ENCODE measurements at regions not wholly inside any gene's neighbourhood (a gene's known extent, or its start where the extent isn't known, plus 50 kb on each side); places are given as distances from the start of the nearest gene placed in this dataset.

DNA sequence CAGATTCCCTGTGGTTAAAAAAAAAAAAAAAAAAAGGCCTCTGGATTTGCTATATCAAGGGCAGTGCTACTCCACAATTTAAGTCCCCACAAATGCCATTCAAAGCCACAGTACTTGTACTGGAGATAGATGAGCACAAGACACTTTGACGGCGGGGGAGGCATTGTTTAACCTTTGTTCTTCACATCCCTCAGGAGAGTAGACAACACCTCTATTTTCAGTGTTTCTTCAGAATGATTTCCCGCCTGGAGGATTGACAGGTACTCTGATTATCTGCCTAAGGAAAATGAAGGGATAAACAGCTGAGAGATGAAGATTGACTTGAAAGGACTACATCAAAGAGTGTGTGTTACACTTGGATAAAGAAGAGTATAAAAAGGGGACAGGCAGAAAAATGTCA, 58.7 kb downstream of the OTOL1 start:
- no peaks in the 10 kb centered on the region for H3K9me3 ChIP-seq
- no peaks in the 10 kb centered on the region for H3K27me3 ChIP-seq
- H3K4me3 ChIP-seq: no peak overlapping the region
- no peak overlapping the region for H3K27ac ChIP-seq
- intact Hi-C loops (cut with DNase I): no loop called here
- no peak for DNase-seq (ENCODE audit: low spot score in 2 of 2)
- no peaks in the 10 kb centered on the region for H3K4me1 ChIP-seq
- TF ChIP-seq CTCF (IDR thresholded peaks at IDR 0.05): no peak
- no peaks in the 10 kb centered on the region for H3K36me3 ChIP-seq

DNA sequence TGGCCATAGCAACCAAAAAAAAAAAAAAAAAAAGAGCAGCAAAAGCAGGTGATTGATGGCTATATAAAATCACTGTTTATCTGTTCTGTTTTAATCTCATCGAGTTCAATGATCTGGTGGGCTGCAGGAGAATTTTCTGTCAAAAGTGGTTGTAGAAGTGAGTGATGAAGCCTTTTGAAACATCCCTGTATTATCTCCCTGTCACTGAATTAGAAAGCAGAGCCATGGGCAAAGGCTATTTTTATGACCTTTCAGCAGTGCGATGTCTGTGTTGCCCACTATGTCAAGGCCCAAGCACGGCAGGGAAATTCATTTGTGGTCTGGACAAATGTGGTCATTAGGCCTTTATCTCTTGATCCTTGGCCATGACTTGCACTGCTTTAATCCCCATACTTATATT, 59.9 kb downstream of the OTOL1 start:
- H3K9me3 ChIP-seq: no peaks in the 10 kb centered on the region
- TF ChIP-seq CTCF (IDR thresholded peaks at IDR 0.05): no peak
- no peak overlapping the region for H3K27ac ChIP-seq

DNA sequence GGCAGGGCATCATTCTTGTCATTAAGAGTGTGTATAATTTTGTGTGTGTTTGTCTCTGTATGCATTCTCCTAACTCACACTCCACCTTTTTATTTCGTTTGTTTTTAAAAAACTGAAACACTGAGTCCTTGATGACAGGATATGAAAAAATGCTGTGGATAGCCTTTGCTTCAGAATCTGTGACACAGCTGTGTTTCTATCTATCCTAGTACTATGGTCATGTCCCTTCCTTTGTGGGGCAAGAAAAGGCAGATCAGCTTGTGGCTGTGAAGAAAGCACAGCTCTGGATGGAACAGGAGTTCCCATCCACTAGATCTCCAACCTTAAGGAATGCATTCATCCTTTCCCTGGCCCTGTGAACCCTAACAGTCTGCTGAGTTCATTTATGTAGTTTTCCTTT, 60.3 kb downstream of the OTOL1 start:
- Histone ChIP-seq H3K27me3 (no peaks in the 10 kb centered on the region), H3K4me1 (no peaks in the 10 kb centered on the region), H3K27ac (no peak overlapping the region), H3K9me3 (no peaks in the 10 kb centered on the region), H3K4me3 (no peak overlapping the region), H3K36me3 (no peaks in the 10 kb centered on the region)
- intact Hi-C loops (cut with DNase I): no loop called here
- TF ChIP-seq CTCF (IDR thresholded peaks at IDR 0.05): no peak
- no peak for DNase-seq (ENCODE audit: low spot score in 2 of 2)

More for the DNA sequence above, 59.9 kb downstream of the OTOL1 start:
- H3K27me3 ChIP-seq: no peaks in the 10 kb centered on the region
- H3K36me3 ChIP-seq: no peaks in the 10 kb centered on the region
- H3K4me3 ChIP-seq: no peak overlapping the region
- no peak for DNase-seq (ENCODE audit: low spot score in 2 of 2)
- H3K4me1 ChIP-seq: no peaks in the 10 kb centered on the region
- intact Hi-C loops (cut with DNase I): no loop called here

DNA sequence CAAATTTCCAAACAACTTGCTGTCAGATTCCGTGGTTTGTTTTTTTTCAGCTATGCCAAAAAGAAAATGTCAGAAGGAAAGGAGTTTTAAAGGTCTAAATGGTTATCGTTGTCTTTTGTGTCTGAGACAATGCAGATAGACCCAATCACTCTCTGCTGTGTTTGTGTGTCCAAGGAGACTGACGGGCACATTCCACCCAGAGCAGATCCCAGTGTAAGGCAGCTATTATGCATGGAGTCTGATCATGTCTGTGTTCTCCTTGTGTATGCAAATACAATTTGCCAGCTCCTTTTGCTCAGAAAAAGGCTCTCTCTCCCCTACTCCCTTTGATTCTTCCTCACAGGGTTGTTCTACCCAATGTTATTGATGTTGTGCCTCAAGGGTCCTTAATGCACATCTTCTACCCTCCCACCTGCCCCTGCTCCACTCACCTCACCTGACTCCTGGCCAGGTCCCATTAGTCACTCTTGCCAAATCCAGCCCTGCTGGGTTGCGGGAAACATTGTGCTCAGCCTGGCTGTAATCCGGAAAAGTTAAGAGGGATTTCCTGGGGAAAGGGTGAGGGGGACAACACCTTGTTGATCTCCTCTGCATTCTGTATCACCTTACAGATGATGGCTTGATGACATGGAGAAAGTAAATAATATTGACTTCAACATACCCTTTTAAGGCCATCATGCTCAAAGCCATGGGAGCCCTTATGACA, 61.0 kb downstream of the OTOL1 start:
- TF ChIP-seq CTCF (IDR thresholded peaks at IDR 0.05): no peak
- Histone ChIP-seq H3K27ac (no peak overlapping the region), H3K9me3 (no peaks in the 10 kb centered on the region), H3K27me3 (no peaks in the 10 kb centered on the region), H3K4me1 (no peaks in the 10 kb centered on the region), H3K4me3 (no peak overlapping the region), H3K36me3 (no peaks in the 10 kb centered on the region)
- DNase-seq (ENCODE audit: low spot score in 2 of 2): no peak
- intact Hi-C loops (cut with DNase I): no loop called here

DNA sequence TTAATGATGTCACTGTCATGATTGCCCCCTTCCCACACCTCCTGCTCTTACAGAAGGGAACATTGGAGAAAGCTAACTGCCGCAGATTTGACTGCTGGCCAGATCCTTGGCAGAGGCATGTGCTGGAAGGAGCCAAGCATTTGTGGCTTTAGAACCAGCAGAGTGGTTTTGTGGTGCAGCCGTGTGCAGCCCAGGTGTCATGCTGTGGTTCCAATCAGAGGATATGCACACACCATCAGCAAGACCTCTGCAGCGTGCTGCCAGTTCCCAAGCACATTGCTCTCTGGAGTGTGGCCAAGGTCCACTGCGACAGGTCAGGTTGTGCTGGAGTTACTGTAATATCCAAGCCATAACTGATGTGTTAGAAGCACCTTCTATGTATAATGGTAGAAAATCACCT, 61.6 kb downstream of the OTOL1 start:
- H3K9me3 ChIP-seq: no peaks in the 10 kb centered on the region
- TF ChIP-seq CTCF (IDR thresholded peaks at IDR 0.05): no peak
- no peaks in the 10 kb centered on the region for H3K27me3 ChIP-seq
- no peak for DNase-seq (ENCODE audit: low spot score in 2 of 2)
- intact Hi-C loops (cut with DNase I): no loop called here
- no peaks in the 10 kb centered on the region for H3K36me3 ChIP-seq
- no peaks in the 10 kb centered on the region for H3K4me1 ChIP-seq
- H3K4me3 ChIP-seq: no peak overlapping the region
- no peak overlapping the region for H3K27ac ChIP-seq
